AG04449 (cell line): ENCODE measurements at regions not wholly inside any gene's neighbourhood (a gene's known extent, or its start where the extent isn't known, plus 50 kb on each side); places are given as distances from the start of the nearest gene placed in this dataset.

Experiments used
- CTCF ChIA-PET: fragments of 350-600 bp; formaldehyde crosslinking; extraction: SDS; loops from one replicate; lab custom pipeline; 2021; ENCODE audit warnings: antibody characterized with exemption; lab: Yijun Ruan, JAX
- POLR2A ChIA-PET: fragments of 400-600, 350-600 bp; formaldehyde crosslinking; extraction: SDS; loops from one replicate; lab custom pipeline; 2020; ENCODE audit warnings: antibody characterized with exemption, inconsistent platforms; lab: Yijun Ruan, JAX
- DNase-seq: peaks from one replicate; pipeline ENCODE4 v3.0.0-alpha.2; 2010; ENCODE audit warnings: low read depth, low spot score
- H3K4me3 ChIP-seq: 2 replicates; pipeline ENCODE4 v1.5.1; 2011; ENCODE audit warnings: low read depth, mild to moderate bottlenecking, control low read depth, low read length
- TF ChIP-seq, protein P1 (sequence below): IDR thresholded peaks from one replicate; pipeline ENCODE4 v1.5.1; 2011; ENCODE audit warnings: mild to moderate bottlenecking, moderate library complexity, low read length, control low read depth, inconsistent platforms; ENCODE audit not compliant: insufficient read depth; ENCODE audit errors: missing control alignments

- ChIA-PET CTCF (no interaction called here), POLR2A (no interaction called here)
- H3K4me3 ChIP-seq: no peak overlapping the region
- TF ChIP-seq, protein P1, sequence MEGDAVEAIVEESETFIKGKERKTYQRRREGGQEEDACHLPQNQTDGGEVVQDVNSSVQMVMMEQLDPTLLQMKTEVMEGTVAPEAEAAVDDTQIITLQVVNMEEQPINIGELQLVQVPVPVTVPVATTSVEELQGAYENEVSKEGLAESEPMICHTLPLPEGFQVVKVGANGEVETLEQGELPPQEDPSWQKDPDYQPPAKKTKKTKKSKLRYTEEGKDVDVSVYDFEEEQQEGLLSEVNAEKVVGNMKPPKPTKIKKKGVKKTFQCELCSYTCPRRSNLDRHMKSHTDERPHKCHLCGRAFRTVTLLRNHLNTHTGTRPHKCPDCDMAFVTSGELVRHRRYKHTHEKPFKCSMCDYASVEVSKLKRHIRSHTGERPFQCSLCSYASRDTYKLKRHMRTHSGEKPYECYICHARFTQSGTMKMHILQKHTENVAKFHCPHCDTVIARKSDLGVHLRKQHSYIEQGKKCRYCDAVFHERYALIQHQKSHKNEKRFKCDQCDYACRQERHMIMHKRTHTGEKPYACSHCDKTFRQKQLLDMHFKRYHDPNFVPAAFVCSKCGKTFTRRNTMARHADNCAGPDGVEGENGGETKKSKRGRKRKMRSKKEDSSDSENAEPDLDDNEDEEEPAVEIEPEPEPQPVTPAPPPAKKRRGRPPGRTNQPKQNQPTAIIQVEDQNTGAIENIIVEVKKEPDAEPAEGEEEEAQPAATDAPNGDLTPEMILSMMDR: no peak
- DNase-seq: no peak
Observed at GRCh38 chr6:122050242-122050755, 349.2 kb upstream of the HSF2 start.

- ChIA-PET CTCF (interaction anchor here (1.0 to 2.7 kb wide), 4 partner anchors 9 to 20 kb away, joined by 3 to 7 read pairs (median 4); no protein-coding TSS in a partner anchor), POLR2A (no interaction called here)
Observed at GRCh38 chr6:122052346-122052900, 347.0 kb upstream of the HSF2 start.

GRCh38 chr6:122059918-122060317 lies 339.5 kb upstream of the HSF2 start:
- H3K4me3 ChIP-seq: no peak overlapping the region
- ChIA-PET POLR2A (no interaction called here), CTCF (no interaction called here)
- no peak for DNase-seq
- TF ChIP-seq, protein P1: no peak

More at GRCh38 chr6:122052346-122052900, 347.0 kb upstream of the HSF2 start:
- no peak overlapping the region for H3K4me3 ChIP-seq
- no peak for DNase-seq
- TF ChIP-seq, protein P1: no peak

DNA sequence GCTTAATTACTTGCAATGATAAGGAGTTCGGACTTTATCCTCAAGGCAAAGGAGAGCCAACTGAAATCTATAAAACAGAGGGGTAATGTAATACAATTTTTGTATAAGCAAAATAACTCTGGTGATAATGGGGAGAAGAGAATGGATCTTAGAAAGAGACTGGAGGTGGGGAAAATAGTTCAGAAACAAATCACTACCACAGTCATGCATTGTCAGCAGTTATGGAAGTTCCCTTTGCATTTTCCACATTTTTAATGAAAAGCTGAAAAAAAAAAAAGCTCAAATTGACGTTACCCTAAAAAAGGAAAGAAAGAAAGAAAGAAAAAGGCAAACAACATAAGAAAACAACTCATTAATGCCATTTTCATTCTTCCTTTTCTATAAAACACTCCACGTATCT lies 337.6 kb upstream of the HSF2 start:
- TF ChIP-seq, protein P1: no peak
- POLR2A ChIA-PET: no interaction called here
- H3K4me3 ChIP-seq: no peak overlapping the region
- DNase-seq: no peak
- CTCF ChIA-PET: interaction anchor here (0.6 to 2.0 kb wide), 4 partner anchors 9 to 632 kb away, joined by 3 to 7 read pairs (median 4); no protein-coding TSS in a partner anchor

DNA sequence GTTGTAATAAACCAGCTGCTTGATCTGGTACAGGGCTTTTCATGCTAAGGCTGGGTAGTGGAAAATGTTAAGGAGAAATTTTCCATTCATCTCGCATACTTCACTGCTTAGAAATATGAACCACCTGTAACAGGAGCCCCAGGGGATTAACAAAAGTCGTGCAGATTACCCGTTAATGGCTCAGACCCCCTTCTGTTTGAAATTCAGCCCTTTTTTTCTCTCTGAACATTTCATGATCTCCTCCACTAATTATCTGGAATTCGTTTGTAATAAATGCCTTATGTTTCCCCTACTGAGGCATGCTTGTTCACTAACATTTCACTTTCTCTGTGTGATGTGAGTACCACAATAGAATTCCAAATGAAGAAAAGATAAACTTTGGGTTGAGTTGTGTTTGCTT lies 336.4 kb upstream of the HSF2 start:
- TF ChIP-seq, protein P1: no peak
- ChIA-PET POLR2A (no interaction called here), CTCF (interaction anchor here (2.0 kb wide), 1 partner anchor 10 kb away, joined by 7 read pairs; no protein-coding TSS in a partner anchor)
- DNase-seq: no peak
- no peak overlapping the region for H3K4me3 ChIP-seq

DNA sequence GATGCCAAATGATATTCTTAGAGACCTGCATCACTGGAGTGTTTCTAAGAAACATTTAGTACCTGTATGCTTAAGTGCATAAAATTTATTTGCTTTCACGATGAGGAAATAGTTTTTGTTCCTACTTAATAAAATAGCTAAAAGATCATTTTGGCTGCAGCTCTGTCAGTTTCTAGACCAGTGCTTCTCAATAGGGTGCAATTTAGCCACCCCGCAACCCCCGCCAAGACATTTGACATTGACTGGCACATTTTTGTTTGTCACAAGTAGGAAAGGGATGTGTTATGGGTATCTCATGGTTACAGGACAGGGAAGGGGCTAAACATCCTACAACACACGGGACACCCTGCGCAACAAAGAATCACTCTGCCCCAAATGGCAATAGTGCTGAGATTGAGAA lies 335.7 kb upstream of the HSF2 start:
- CTCF ChIA-PET: no interaction called here
- POLR2A ChIA-PET: no interaction called here
- no peak for DNase-seq
- TF ChIP-seq, protein P1: no peak
- H3K4me3 ChIP-seq: no peak overlapping the region
